Calu3 (cell line): ENCODE measurements at regions not wholly inside any gene's neighbourhood (a gene's known extent, or its start where the extent isn't known, plus 50 kb on each side); places are given as distances from the start of the nearest gene placed in this dataset.

Experiments used
- BruUV-seq: library from RNA; stranded (reverse); fragments of 400-500 nt; replicated peaks from 2 replicates; lab custom pipeline; 2021; lab: Mats Ljungman, UMichigan
- CTCF ChIA-PET: fragments of 300-600 bp; sonication (Branson Sonifier 250); formaldehyde crosslinking; loops from one replicate; lab custom pipeline; 2022; ENCODE audit warnings: antibody characterized with exemption; lab: Charles Lee
- DNase-seq: peaks from one replicate; pipeline ENCODE4 v3.0.0; 2022
- H3K27ac Mint-ChIP-seq: one replicate; pipeline ENCODE4 v1.8.0; 2022; ENCODE audit warnings: mixed read lengths; ENCODE audit not compliant: unreplicated experiment
- H3K27me3 Mint-ChIP-seq: one replicate; pipeline ENCODE4 v1.8.0; 2022; ENCODE audit warnings: mixed read lengths; ENCODE audit not compliant: unreplicated experiment
- H3K36me3 Mint-ChIP-seq: one replicate; pipeline ENCODE4 v1.8.0; 2022; ENCODE audit warnings: mild to moderate bottlenecking, moderate library complexity, mixed read lengths; ENCODE audit not compliant: insufficient read depth, unreplicated experiment
- H3K4me1 Mint-ChIP-seq: one replicate; pipeline ENCODE4 v1.8.0; 2022; ENCODE audit warnings: mild to moderate bottlenecking, low read depth, mixed read lengths; ENCODE audit not compliant: unreplicated experiment
- H3K4me3 Mint-ChIP-seq: one replicate; pipeline ENCODE4 v1.8.0; 2022; ENCODE audit warnings: mild to moderate bottlenecking, low read depth, moderate library complexity, mixed read lengths; ENCODE audit not compliant: unreplicated experiment
- H3K9me3 Mint-ChIP-seq: one replicate; pipeline ENCODE4 v1.8.0; 2022; ENCODE audit warnings: low read depth, mixed read lengths; ENCODE audit not compliant: unreplicated experiment
- CTCF ChIP-seq: fragments of 200-600 bp; IDR thresholded peaks from one replicate; pipeline ENCODE4 v1.8.0; 2022; ENCODE audit warnings: antibody characterized with exemption; ENCODE audit not compliant: unreplicated experiment
- intact Hi-C: fragments of 100-400 bp; cut with micrococcal nuclease; formaldehyde crosslinking; loops from one replicate; pipeline ENCODE4 v1.10.0; 2022; ENCODE audit not compliant: unreplicated experiment

DNA sequence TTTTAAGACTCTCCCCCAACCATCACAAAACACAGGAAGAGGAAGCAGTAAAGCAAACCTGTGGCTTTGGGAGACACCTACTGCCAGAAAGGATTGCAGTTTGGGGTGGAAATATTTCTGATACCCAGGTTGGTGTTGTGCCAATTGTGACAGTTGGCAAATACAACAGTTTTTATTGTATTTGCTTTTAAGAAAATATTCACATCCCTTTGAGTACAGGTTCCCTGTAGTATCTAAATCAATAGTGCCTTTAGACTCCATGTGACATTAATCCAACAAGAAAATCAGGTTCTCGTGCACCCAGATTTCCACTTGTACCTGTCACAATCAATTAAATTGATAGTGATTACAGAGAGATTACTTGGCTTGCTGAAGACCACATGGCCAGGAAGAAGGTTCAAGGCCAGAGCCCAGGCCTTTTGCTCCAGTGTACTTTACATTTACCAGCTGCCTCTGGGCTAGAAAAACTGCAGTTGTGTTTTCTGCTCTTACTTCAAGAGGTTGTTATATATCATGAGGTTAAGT, 361.2 kb downstream of the ATP23 start:
- DNase-seq: peak; percentile 66
- TF ChIP-seq CTCF: no peak
- Mint-ChIP-seq H3K4me1 (peaks cover 27% of the 10 kb centered on the region), H3K36me3 (no peaks in the 10 kb centered on the region), H3K27me3 (no peaks in the 10 kb centered on the region), H3K4me3 (no peak overlapping the region), H3K9me3 (peaks cover 1% of the 10 kb centered on the region), H3K27ac (peak overlapping the region; percentile 64)
- intact Hi-C loops: loop anchor here (1.0 to 5.0 kb wide), 2 partner anchors 235 to 319 kb away; no protein-coding TSS in a partner anchor
- no TSS peak for BruUV-seq
- CTCF ChIA-PET: no interaction called here

- no peak for DNase-seq
- Mint-ChIP-seq H3K27me3 (no peaks in the 10 kb centered on the region), H3K9me3 (peaks cover 4% of the 10 kb centered on the region), H3K4me3 (no peak overlapping the region), H3K4me1 (peaks cover 45% of the 10 kb centered on the region), H3K36me3 (peaks cover 7% of the 10 kb centered on the region), H3K27ac (peak overlapping the region; percentile 28)
- intact Hi-C loops: no loop called here
- TF ChIP-seq CTCF: no peak
- no TSS peak for BruUV-seq
- CTCF ChIA-PET: interaction anchor here (1.1 kb wide), 1 partner anchor 31 kb away, joined by 3 read pairs; no protein-coding TSS in a partner anchor
These were observed 365.1 kb downstream of the ATP23 start for GRCh38 chr12:58306266-58307000.

DNA sequence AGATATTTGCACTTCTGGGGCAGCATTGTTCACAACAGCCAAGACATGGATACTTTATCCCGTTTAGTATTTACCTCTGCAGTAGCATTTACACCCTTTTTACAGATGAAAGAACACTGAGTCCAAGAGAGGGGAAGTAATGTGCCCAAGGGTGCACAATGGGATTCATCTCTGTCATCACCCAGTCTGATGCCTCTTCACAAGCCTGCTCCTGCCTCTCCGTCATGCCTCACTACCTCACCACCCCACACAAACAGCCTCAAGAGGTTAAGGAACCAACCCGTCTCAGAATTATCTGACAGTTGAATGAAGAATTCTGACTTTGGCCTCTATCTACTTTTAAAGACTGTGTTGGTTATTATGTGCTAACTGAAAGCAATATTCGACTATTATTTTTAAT, 368.4 kb downstream of the ATP23 start:
- BruUV-seq: no TSS peak

DNA sequence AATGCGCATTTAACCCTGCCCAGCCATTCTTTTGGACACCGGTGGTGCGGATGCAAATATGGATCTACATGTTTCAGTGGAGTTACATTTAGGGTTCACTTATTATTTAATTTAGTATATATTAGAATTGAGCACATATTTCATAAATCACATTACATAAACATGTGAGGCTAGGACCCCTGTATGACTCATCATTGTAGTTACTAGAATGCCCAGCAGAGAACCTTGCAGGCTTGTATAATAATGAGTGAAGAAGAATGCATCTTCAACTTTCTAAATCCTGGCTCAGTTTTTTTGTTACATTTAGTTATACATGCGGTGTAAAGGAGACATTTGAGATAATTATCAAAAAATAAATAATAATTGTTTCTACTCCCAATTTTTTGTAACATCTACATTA, 369.0 kb downstream of the ATP23 start:
- Mint-ChIP-seq H3K9me3 (peaks cover 7% of the 10 kb centered on the region), H3K27me3 (no peaks in the 10 kb centered on the region), H3K36me3 (peaks cover 7% of the 10 kb centered on the region), H3K4me3 (peak overlapping the region; percentile 24), H3K4me1 (peaks cover 49% of the 10 kb centered on the region), H3K27ac (peak overlapping the region; percentile 85)
- intact Hi-C loops: no loop called here
- CTCF ChIA-PET: no interaction called here
- DNase-seq: no peak
- TF ChIP-seq CTCF: no peak
- BruUV-seq: no TSS peak

More for the DNA sequence above, 368.4 kb downstream of the ATP23 start:
- no peak overlapping the region for H3K4me3 Mint-ChIP-seq
- H3K36me3 Mint-ChIP-seq: peaks cover 7% of the 10 kb centered on the region
- DNase-seq: no peak
- peaks cover 7% of the 10 kb centered on the region for H3K9me3 Mint-ChIP-seq
- no peak overlapping the region for H3K27ac Mint-ChIP-seq
- CTCF ChIA-PET: no interaction called here
- H3K4me1 Mint-ChIP-seq: peaks cover 49% of the 10 kb centered on the region
- no peak for TF ChIP-seq CTCF
- no peaks in the 10 kb centered on the region for H3K27me3 Mint-ChIP-seq
- intact Hi-C loops: no loop called here
